ENCODE measurements at regions not wholly inside any gene's neighbourhood (a gene's known extent, or its start where the extent isn't known, plus 50 kb on each side); places are given as distances from the start of the nearest gene placed in this dataset.

- TF ChIP-seq CTCF (IDR thresholded peaks at IDR 0.05) (no peak), POLR2A (IDR thresholded peaks at IDR 0.05; ENCODE audit: low read length) (no peak), CHD2 (IDR thresholded peaks at IDR 0.05; ENCODE audit: low read length, partially characterized antibody) (no peak), RFX5 (IDR thresholded peaks at IDR 0.05) (no peak), FOSL2 (IDR thresholded peaks at IDR 0.05) (no peak), FOSL2 (CRISPR knock-in tag; IDR thresholded peaks at IDR 0.05) (no peak), KDM1A (IDR thresholded peaks at IDR 0.05; ENCODE audit: low read depth) (no peak), TFCP2L1 (CRISPR knock-in tag; IDR thresholded peaks at IDR 0.05) (no peak), REST (IDR thresholded peaks at IDR 0.05) (no peak), USF2 (IDR thresholded peaks at IDR 0.05) (no peak), ESRRA (IDR thresholded peaks at IDR 0.05; ENCODE audit: borderline replicate concordance, low read length) (no peak), CBX8 (IDR thresholded peaks at IDR 0.05) (no peak), CBX2 (IDR thresholded peaks at IDR 0.05; ENCODE audit: borderline replicate concordance, low read depth) (no peak)
Measured at GRCh38 chr1:239288820-239289554, 97.4 kb upstream of the CHRM3 start.
